ENCODE measurements at regions not wholly inside any gene's neighbourhood (a gene's known extent, or its start where the extent isn't known, plus 50 kb on each side); places are given as distances from the start of the nearest gene placed in this dataset.

DNA sequence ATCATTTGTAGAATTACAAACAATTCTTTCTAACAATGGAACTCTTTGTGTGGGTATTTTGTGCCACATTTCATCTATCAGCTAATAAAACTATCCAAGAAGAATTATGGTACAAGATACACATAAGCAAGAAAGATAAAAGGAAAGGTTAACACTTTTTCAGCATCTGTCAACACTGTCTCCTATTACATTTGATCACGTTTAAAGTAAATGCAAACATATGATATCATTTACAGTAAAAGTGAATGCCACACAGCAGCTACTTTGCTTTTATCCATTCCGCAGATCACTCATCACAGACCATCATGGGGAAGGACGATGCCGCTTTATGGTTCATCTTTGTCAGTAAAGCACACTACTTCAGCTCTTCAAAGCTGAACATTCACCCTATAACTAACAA lies 456.4 kb upstream of the MANEA start:
- 73 to 87% (median 82%) methylated on average over 4 of the region's 4 CpGs for WGBS, 4 donors
- no peak for DNase-seq
- TF ChIP-seq POLR2A (IDR thresholded peaks at IDR 0.05) (no peak), CTCF (IDR thresholded peaks at IDR 0.05) (no peak)
- Histone ChIP-seq H3K27me3 (no peaks in the 10 kb centered on the region), H3K36me3 (no peaks in the 10 kb centered on the region), H3K4me1 (no peaks in the 10 kb centered on the region), H3K9me3 (no peaks in the 10 kb centered on the region), H3K4me3 (no peak overlapping the region), H3K27ac (no peak overlapping the region)
- ATAC-seq, result no peak
- intact Hi-C loops (cut with DNase I), result no loop called here

DNA sequence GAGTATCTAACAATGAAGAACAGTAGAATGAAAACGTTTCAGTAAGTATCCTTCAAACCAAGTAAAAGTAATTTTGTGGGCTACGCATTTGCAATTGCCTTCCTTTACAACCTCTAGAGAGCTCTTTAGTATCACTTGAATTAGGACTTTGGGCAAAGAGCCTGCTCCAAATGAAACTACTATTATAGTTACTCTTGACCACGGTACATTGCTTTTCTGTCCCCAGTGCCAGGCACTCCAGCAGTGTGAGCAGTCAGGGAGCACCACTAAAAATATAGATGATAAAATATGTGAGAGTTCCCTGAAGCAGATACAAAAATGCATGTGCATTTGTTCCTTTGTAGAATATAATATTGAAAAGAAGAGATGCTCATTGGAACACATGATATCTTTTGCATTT lies 450.1 kb upstream of the MANEA start:
- ATAC-seq, result no peak
- intact Hi-C loops (cut with DNase I), result no loop called here
- H3K4me3 ChIP-seq, result no peak overlapping the region
- H3K27me3 ChIP-seq, result no peaks in the 10 kb centered on the region
- no peak overlapping the region for H3K27ac ChIP-seq
- WGBS, 4 donors, result 64 to 82% (median 67%) methylated on average over 3 of the region's 3 CpGs
- H3K4me1 ChIP-seq, result no peaks in the 10 kb centered on the region
- no peaks in the 10 kb centered on the region for H3K9me3 ChIP-seq
- no peak for TF ChIP-seq POLR2A (IDR thresholded peaks at IDR 0.05)
- no peak for TF ChIP-seq CTCF (IDR thresholded peaks at IDR 0.05)
- H3K36me3 ChIP-seq, result no peaks in the 10 kb centered on the region
- DNase-seq, result no peak

- Histone ChIP-seq H3K36me3 (no peaks in the 10 kb centered on the region), H3K9me3 (no peaks in the 10 kb centered on the region), H3K4me1 (no peaks in the 10 kb centered on the region), H3K27ac (no peak overlapping the region), H3K4me3 (no peak overlapping the region), H3K27me3 (no peaks in the 10 kb centered on the region)
- 55 to 72% (median 70%) methylated on average over 2 of the region's 2 CpGs for WGBS, 4 donors
- TF ChIP-seq CTCF (IDR thresholded peaks at IDR 0.05), result no peak
- no peak for TF ChIP-seq POLR2A (IDR thresholded peaks at IDR 0.05)
- DNase-seq, result no peak
- intact Hi-C loops (cut with DNase I), result no loop called here
- ATAC-seq, result no peak
Measured at GRCh38 chr6:95128439-95128838, 448.9 kb upstream of the MANEA start.

GRCh38 chr6:95128947-95129346 lies 448.4 kb upstream of the MANEA start:
- no peaks in the 10 kb centered on the region for H3K36me3 ChIP-seq
- intact Hi-C loops (cut with DNase I), result no loop called here
- no peaks in the 10 kb centered on the region for H3K9me3 ChIP-seq
- no peaks in the 10 kb centered on the region for H3K27me3 ChIP-seq
- ATAC-seq (no peak), DNase-seq (no peak)
- 65 to 76% (median 69%) methylated on average over 2 of the region's 2 CpGs for WGBS, 4 donors
- no peaks in the 10 kb centered on the region for H3K4me1 ChIP-seq
- H3K27ac ChIP-seq, result no peak overlapping the region
- no peak overlapping the region for H3K4me3 ChIP-seq
- TF ChIP-seq POLR2A (IDR thresholded peaks at IDR 0.05), result no peak
- no peak for TF ChIP-seq CTCF (IDR thresholded peaks at IDR 0.05)

All from heart left ventricle (tissue), 16 donors.